ENCODE measurements at regions not wholly inside any gene's neighbourhood (a gene's known extent, or its start where the extent isn't known, plus 50 kb on each side); places are given as distances from the start of the nearest gene placed in this dataset.
A peak's percentile ranks its signal among the peaks of the same experiment; 100 is the strongest.

DNA sequence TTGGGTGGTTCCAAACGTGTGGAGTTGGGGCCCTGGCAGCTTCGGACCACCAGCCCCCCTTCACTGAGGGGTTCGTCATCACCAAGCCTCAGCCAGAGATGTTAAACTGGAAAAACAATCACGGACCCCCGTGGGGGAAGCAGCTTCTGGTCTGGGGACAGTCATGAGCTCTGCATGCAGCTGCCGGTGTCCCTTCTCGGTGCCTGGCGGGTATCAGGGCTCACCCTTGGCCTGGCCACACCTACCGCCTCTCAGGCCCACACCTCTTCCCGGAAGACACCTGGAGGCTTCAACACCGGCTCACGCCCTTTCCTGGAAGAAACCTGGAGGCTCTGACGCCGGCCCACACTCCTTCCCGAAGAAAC lies 77.8 kb upstream of the BHLHE23 start (continued):
- no peak for TF ChIP-seq ZNF512 (CRISPR knock-in tag; IDR thresholded peaks at IDR 0.05)
- 0 out of 2 replicates have a peak, but pooled peaks have one; percentile 6 for TF ChIP-seq MED1 (CRISPR knock-in tag; IDR thresholded peaks at IDR 0.05)
- 0 out of 2 replicates have a peak, but pooled peaks have one; percentile 6 for TF ChIP-seq HOXA3 (CRISPR knock-in tag; IDR thresholded peaks at IDR 0.05)
- TF ChIP-seq, protein P1, sequence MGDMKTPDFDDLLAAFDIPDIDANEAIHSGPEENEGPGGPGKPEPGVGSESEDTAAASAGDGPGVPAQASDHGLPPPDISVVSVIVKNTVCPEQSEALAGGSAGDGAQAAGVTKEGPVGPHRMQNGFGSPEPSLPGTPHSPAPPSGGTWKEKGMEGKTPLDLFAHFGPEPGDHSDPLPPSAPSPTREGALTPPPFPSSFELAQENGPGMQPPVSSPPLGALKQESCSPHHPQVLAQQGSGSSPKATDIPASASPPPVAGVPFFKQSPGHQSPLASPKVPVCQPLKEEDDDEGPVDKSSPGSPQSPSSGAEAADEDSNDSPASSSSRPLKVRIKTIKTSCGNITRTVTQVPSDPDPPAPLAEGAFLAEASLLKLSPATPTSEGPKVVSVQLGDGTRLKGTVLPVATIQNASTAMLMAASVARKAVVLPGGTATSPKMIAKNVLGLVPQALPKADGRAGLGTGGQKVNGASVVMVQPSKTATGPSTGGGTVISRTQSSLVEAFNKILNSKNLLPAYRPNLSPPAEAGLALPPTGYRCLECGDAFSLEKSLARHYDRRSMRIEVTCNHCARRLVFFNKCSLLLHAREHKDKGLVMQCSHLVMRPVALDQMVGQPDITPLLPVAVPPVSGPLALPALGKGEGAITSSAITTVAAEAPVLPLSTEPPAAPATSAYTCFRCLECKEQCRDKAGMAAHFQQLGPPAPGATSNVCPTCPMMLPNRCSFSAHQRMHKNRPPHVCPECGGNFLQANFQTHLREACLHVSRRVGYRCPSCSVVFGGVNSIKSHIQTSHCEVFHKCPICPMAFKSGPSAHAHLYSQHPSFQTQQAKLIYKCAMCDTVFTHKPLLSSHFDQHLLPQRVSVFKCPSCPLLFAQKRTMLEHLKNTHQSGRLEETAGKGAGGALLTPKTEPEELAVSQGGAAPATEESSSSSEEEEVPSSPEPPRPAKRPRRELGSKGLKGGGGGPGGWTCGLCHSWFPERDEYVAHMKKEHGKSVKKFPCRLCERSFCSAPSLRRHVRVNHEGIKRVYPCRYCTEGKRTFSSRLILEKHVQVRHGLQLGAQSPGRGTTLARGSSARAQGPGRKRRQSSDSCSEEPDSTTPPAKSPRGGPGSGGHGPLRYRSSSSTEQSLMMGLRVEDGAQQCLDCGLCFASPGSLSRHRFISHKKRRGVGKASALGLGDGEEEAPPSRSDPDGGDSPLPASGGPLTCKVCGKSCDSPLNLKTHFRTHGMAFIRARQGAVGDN (CRISPR knock-in tag; IDR thresholded peaks at IDR 0.05) = peak; percentile 55; the same call in 1 of the 2 replicates
- TF ChIP-seq, protein P2, sequence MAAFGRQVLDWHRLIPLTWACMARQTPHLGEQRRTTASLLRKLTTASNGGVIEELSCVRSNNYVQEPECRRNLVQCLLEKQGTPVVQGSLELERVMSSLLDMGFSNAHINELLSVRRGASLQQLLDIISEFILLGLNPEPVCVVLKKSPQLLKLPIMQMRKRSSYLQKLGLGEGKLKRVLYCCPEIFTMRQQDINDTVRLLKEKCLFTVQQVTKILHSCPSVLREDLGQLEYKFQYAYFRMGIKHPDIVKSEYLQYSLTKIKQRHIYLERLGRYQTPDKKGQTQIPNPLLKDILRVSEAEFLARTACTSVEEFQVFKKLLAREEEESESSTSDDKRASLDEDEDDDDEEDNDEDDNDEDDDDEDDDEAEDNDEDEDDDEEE (CRISPR knock-in tag; IDR thresholded peaks at IDR 0.05) = no peak
- TF ChIP-seq ASH2L (IDR thresholded peaks at IDR 0.05; ENCODE audit: insufficient read length, low read depth, low read length) = peak; percentile 43
- 0 out of 2 replicates have a peak, but pooled peaks have one; percentile 11 for TF ChIP-seq ZNF777 (CRISPR knock-in tag; IDR thresholded peaks at IDR 0.05)
- TF ChIP-seq ZNF788 (CRISPR knock-in tag; IDR thresholded peaks at IDR 0.05; ENCODE audit: borderline replicate concordance) = 0 out of 2 replicates have a peak, but pooled peaks have one; percentile 44
- TF ChIP-seq HNRNPLL (IDR thresholded peaks at IDR 0.05; ENCODE audit: low read depth, low read length, poor library complexity, severe bottlenecking) = peak; percentile 0
- TF ChIP-seq ZEB1 (IDR thresholded peaks at IDR 0.05; ENCODE audit: insufficient replicate concordance, low read depth) = peak; percentile 25
- TF ChIP-seq ZFP1 (CRISPR knock-in tag; IDR thresholded peaks at IDR 0.05) = no peak
- TF ChIP-seq ZSCAN31 (CRISPR knock-in tag; IDR thresholded peaks at IDR 0.05; ENCODE audit: low read depth) = 0 out of 2 replicates have a peak, but pooled peaks have one; percentile 11
- TF ChIP-seq ZNF800 (CRISPR knock-in tag; IDR thresholded peaks at IDR 0.05) = 0 out of 2 replicates have a peak, but pooled peaks have one; percentile 11
- TF ChIP-seq KDM1A (CRISPR knock-in tag; IDR thresholded peaks at IDR 0.05) = no peak
- 0 out of 2 replicates have a peak, but pooled peaks have one; percentile 56 for TF ChIP-seq ZMAT3 (CRISPR knock-in tag; conservative IDR thresholded peaks at IDR 0.05)
- TF ChIP-seq ZNF468 (CRISPR knock-in tag; IDR thresholded peaks at IDR 0.05) = no peak
- no peak for TF ChIP-seq ZNF160 (CRISPR knock-in tag; IDR thresholded peaks at IDR 0.05)
- 0 out of 2 replicates have a peak, but pooled peaks have one; percentile 12 for TF ChIP-seq TARDBP (CRISPR knock-in tag; IDR thresholded peaks at IDR 0.05)
- peak; percentile 38; the same call in 1 of the 2 replicates for TF ChIP-seq TOPORS (CRISPR knock-in tag; IDR thresholded peaks at IDR 0.05)
- TF ChIP-seq, protein P3, sequence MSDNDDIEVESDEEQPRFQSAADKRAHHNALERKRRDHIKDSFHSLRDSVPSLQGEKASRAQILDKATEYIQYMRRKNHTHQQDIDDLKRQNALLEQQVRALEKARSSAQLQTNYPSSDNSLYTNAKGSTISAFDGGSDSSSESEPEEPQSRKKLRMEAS (IDR thresholded peaks at IDR 0.05) = 0 out of 2 replicates have a peak, but pooled peaks have one; percentile 15
- TF ChIP-seq MTF1 (CRISPR knock-in tag; IDR thresholded peaks at IDR 0.05) = no peak

Data from HepG2 (cell line).